Neuronal stem cell (in vitro differentiated cells): ENCODE measurements at regions not wholly inside any gene's neighbourhood (a gene's known extent, or its start where the extent isn't known, plus 50 kb on each side); places are given as distances from the start of the nearest gene placed in this dataset.

Experiments
- DNase-seq: peaks from one replicate; pipeline ENCODE4 v3.0.0-alpha.2; 2013; ENCODE audit warnings: low spot score
- H2AFZ ChIP-seq: one replicate; pipeline ENCODE4 v1.6.1; 2013; ENCODE audit warnings: mild to moderate bottlenecking, low read length, inconsistent platforms
- H2AK5ac ChIP-seq: 2 replicates; pipeline ENCODE4 v1.6.1; 2013; ENCODE audit warnings: low read depth, mild to moderate bottlenecking, inconsistent platforms, low read length, moderate library complexity, mixed read lengths
- H2BK120ac ChIP-seq: 2 replicates; pipeline ENCODE4 v1.6.1; 2013; ENCODE audit warnings: low read depth, mild to moderate bottlenecking, inconsistent platforms, low read length, moderate library complexity, mixed read lengths
- H2BK12ac ChIP-seq: one replicate; pipeline ENCODE4 v1.6.1; 2013; ENCODE audit warnings: low read length, inconsistent platforms
- H2BK15ac ChIP-seq: 2 replicates; pipeline ENCODE4 v1.6.1; 2013; ENCODE audit warnings: mild to moderate bottlenecking, low read length, inconsistent platforms, mixed read lengths
- H2BK5ac ChIP-seq: one replicate; pipeline ENCODE4 v1.6.1; 2013; ENCODE audit warnings: inconsistent platforms, mild to moderate bottlenecking, low read length, moderate library complexity
- H3K14ac ChIP-seq: one replicate; pipeline ENCODE4 v1.6.1; 2013; ENCODE audit warnings: low read length, inconsistent platforms
- H3K18ac ChIP-seq: 2 replicates; pipeline ENCODE4 v1.6.1; 2013; ENCODE audit warnings: low read length, inconsistent platforms
- H3K23ac ChIP-seq: 2 replicates; pipeline ENCODE4 v1.6.1; 2013; ENCODE audit warnings: low read depth, mild to moderate bottlenecking, mixed read lengths, low read length, inconsistent platforms; ENCODE audit not compliant: poor library complexity
- H3K27ac ChIP-seq: replicated peaks from 3 replicates; pipeline ENCODE4 v1.5.1; 2013; ENCODE audit warnings: low read length, inconsistent platforms
- H3K27me3 ChIP-seq, 3 experiments: 2 replicates each; pipeline ENCODE4 v1.6.1; 2013; ENCODE audit warnings: low read length in 3 of 3, mild to moderate bottlenecking in 2 of 3, inconsistent platforms in 1 of 3, low read depth in 1 of 3, mixed read lengths in 1 of 3, moderate library complexity in 1 of 3; ENCODE audit not compliant: control insufficient read depth in 3 of 3, insufficient read depth in 3 of 3
- H3K36me3 ChIP-seq, 2 donors: replicated peaks in 1 of 2; 2 replicates each; pipeline ENCODE4 v1.6.1; 2013; ENCODE audit warnings: low read length in 2 of 2; ENCODE audit not compliant: control insufficient read depth in 2 of 2, insufficient read depth in 2 of 2
- H3K4ac ChIP-seq: 2 replicates; pipeline ENCODE4 v1.6.1; 2013; ENCODE audit warnings: inconsistent platforms, mild to moderate bottlenecking, low read length, moderate library complexity
- H3K4me1 ChIP-seq, 2 donors: 1 replicate in 1 of 2; 2 replicates in 1 of 2; pipeline ENCODE4 v1.6.1; 2013; ENCODE audit warnings: low read length in 2 of 2, low read depth in 1 of 2; ENCODE audit not compliant: control insufficient read depth in 2 of 2, insufficient read depth in 1 of 2
- H3K4me2 ChIP-seq: one replicate; pipeline ENCODE4 v1.6.1; 2013; ENCODE audit warnings: mild to moderate bottlenecking, low read length, inconsistent platforms; ENCODE audit not compliant: insufficient read depth, poor library complexity, severe bottlenecking
- H3K4me3 ChIP-seq, 2 donors: 2 replicates each; pipeline ENCODE4 v1.5.1; 2013; ENCODE audit warnings: low read length in 2 of 2, mild to moderate bottlenecking in 2 of 2, inconsistent platforms in 1 of 2, moderate library complexity in 1 of 2
- H3K79me1 ChIP-seq: one replicate; pipeline ENCODE4 v1.6.1; 2013; ENCODE audit warnings: low read depth, mild to moderate bottlenecking, inconsistent platforms, low read length, moderate library complexity
- H3K9ac ChIP-seq: one replicate; pipeline ENCODE4 v1.6.1; 2013; ENCODE audit warnings: mild to moderate bottlenecking, low read depth, low read length, inconsistent platforms; ENCODE audit not compliant: poor library complexity
- H3K9me3 ChIP-seq, 2 donors: replicated peaks in 1 of 2; 2 replicates each; pipeline versions ENCODE3 to v1.6.1; 2013; ENCODE audit warnings: low read length in 2 of 2, mild to moderate bottlenecking in 2 of 2, inconsistent platforms in 1 of 2, low read depth in 1 of 2, mixed read lengths in 1 of 2, moderate library complexity in 1 of 2; ENCODE audit not compliant: control insufficient read depth in 2 of 2, insufficient read depth in 1 of 2
- H4K8ac ChIP-seq: one replicate; pipeline ENCODE4 v1.6.1; 2013; ENCODE audit warnings: low read depth, mild to moderate bottlenecking, inconsistent platforms, low read length, moderate library complexity
- H4K91ac ChIP-seq: one replicate; pipeline ENCODE4 v1.6.1; 2013; ENCODE audit warnings: low read length, low read depth, mild to moderate bottlenecking, inconsistent platforms; ENCODE audit not compliant: poor library complexity
- WGBS, 2 donors: extraction: QIAGEN DNeasy Blood & Tissue Kit; methylation state at CpG; one replicate each; pipeline ENCODE4 v1.1.7; 2013; ENCODE audit warnings: missing lambda C conversion rate in 2 of 2, mixed read lengths in 1 of 2; ENCODE audit not compliant: insufficient read length in 2 of 2, insufficient replicate concordance in 1 of 2; ENCODE audit errors: extremely low coverage in 2 of 2; 5-methylcytosine and 5-hydroxymethylcytosine counted together

DNA sequence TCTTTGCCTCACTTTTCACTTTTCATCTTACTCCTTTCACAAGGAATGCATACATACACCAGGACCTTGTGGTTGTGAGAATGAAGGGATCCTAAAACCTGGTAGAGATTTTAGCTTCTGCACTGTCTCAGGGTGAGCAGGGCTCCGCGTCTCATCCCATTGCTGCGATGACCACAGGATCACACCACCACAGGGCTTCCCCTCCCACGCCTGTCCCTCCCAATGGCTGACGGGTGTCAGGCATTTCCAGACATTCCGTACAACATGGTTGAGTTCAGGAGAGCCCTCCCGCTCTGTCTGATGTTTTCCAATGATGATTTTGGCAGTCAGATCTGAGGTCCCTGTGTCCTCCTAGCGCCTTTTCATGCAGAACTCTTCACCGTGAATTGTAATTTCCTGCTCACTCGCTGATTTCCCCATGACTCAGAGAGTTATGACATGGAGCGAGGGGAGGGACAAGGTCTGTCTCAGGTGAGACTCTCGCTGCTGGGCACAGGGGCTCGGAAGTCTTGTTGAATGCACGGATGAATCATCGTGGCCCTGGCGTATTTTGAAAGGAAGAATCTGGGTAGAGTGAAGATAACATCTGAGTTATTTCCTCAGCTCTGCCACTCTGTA lies 102.8 kb downstream of the TEX29 start:
- H3K27me3 ChIP-seq = peaks cover 0 to 19% (median 0%) of the 10 kb centered on the region in 3 experiments
- no peak overlapping the region for H2BK15ac ChIP-seq
- no peak overlapping the region for H3K9ac ChIP-seq
- H3K23ac ChIP-seq = no peak overlapping the region
- DNase-seq = no peak
- peaks cover 0 to 2% of the 10 kb centered on the region in 2 donors for H3K4me1 ChIP-seq
- no peak overlapping the region for H3K18ac ChIP-seq
- H3K79me1 ChIP-seq = no peaks in the 10 kb centered on the region
- no peak overlapping the region for H4K8ac ChIP-seq
- no peak overlapping the region for H3K27ac ChIP-seq
- H2BK120ac ChIP-seq = no peak overlapping the region
- H2BK12ac ChIP-seq = no peak overlapping the region
- H3K9me3 ChIP-seq = no peaks in the 10 kb centered on the region
- no CpG with 5 or more reads among the region's 16 CpGs for WGBS, 2 donors
- H3K14ac ChIP-seq = no peak overlapping the region
- no peak overlapping the region for H2AK5ac ChIP-seq
- H2BK5ac ChIP-seq = no peak overlapping the region
- no peak overlapping the region for H4K91ac ChIP-seq
- no peaks in the 10 kb centered on the region for H3K36me3 ChIP-seq
- no peak overlapping the region for H3K4ac ChIP-seq
- no peak overlapping the region for H3K4me3 ChIP-seq
- H2AFZ ChIP-seq = no peak overlapping the region
- H3K4me2 ChIP-seq = no peak overlapping the region

DNA sequence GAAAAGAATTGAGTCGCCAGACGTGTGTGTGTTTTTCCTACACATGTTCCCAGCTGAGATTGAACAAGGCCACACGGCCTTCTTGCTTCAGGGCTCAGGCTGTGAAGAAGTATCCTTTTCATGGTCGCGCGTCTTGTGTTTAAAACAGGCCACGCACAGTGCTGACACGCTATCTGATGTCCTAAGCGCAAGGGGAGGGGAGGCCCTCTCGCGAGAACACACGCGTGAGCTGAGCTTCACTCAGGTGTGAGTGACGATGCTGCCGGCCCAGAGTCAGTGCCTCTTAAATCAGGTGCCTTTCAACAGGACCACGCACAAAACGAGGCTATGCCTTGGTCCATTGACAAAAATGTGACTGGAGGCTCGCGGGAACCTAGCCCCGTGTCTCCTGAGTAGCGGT lies 103.7 kb downstream of the TEX29 start:
- H3K27ac ChIP-seq = no peak overlapping the region
- H2BK120ac ChIP-seq = no peak overlapping the region
- peaks cover 0 to 17% (median 0%) of the 10 kb centered on the region in 3 experiments for H3K27me3 ChIP-seq
- no peaks in the 10 kb centered on the region for H3K9me3 ChIP-seq
- H3K18ac ChIP-seq = peak overlapping the region; percentile 3
- H3K9ac ChIP-seq = no peak overlapping the region
- no peaks in the 10 kb centered on the region for H3K36me3 ChIP-seq
- H3K4me2 ChIP-seq = no peak overlapping the region
- no peak for DNase-seq
- no peak overlapping the region for H2BK15ac ChIP-seq
- no peaks in the 10 kb centered on the region for H3K79me1 ChIP-seq
- peak overlapping the region; percentile 3 for H2AK5ac ChIP-seq
- H2BK5ac ChIP-seq = peak overlapping the region; percentile 10
- no peak overlapping the region for H4K91ac ChIP-seq
- H2AFZ ChIP-seq = no peak overlapping the region
- no peak overlapping the region for H2BK12ac ChIP-seq
- no CpG with 5 or more reads among the region's 21 CpGs for WGBS, 2 donors
- no peak overlapping the region for H4K8ac ChIP-seq
- H3K4me1 ChIP-seq = peaks cover 0 to 2% of the 10 kb centered on the region in 2 donors
- H3K23ac ChIP-seq = no peak overlapping the region
- no peak overlapping the region for H3K14ac ChIP-seq
- H3K4ac ChIP-seq = no peak overlapping the region
- no peak overlapping the region for H3K4me3 ChIP-seq

DNA sequence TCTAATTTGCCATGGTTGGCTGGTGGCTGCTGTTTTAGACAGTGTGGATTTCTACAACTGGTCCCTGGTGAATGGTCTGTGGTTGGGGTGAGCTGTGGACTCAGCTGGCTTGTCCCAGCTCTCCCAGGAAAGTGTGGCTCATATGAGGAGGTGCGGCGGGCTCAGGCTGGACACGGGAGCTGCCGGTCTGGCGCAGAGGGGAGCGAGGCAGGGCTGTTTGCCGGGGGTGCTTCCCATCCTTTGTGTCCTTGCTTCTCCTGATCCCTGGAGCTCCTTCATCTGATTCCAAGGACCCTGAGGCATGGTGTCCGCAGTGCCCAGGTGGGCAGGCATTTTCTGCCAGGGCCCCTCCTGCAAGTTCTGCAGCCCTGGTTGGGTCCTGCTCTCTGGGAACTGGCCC lies 104.9 kb downstream of the TEX29 start:
- Histone ChIP-seq H3K36me3 (no peaks in the 10 kb centered on the region), H3K9me3 (no peaks in the 10 kb centered on the region), H3K14ac (no peak overlapping the region), H4K8ac (no peak overlapping the region), H3K4me3 (no peak overlapping the region), H3K18ac (no peak overlapping the region), H3K4ac (no peak overlapping the region), H2BK12ac (no peak overlapping the region), H3K9ac (no peak overlapping the region), H2BK5ac (no peak overlapping the region), H3K4me1 (peaks cover 0 to 2% of the 10 kb centered on the region in 2 donors), H3K4me2 (no peak overlapping the region), H4K91ac (no peak overlapping the region), H2BK15ac (no peak overlapping the region), H2BK120ac (no peak overlapping the region), H3K27me3 (peaks cover 0 to 8% (median 0%) of the 10 kb centered on the region in 3 experiments), H3K27ac (no peak overlapping the region), H3K23ac (no peak overlapping the region), H2AK5ac (peak overlapping the region; percentile 18), H2AFZ (no peak overlapping the region), H3K79me1 (no peaks in the 10 kb centered on the region)
- DNase-seq = no peak
- WGBS, 2 donors = no CpG with 5 or more reads among the region's 8 CpGs

DNA sequence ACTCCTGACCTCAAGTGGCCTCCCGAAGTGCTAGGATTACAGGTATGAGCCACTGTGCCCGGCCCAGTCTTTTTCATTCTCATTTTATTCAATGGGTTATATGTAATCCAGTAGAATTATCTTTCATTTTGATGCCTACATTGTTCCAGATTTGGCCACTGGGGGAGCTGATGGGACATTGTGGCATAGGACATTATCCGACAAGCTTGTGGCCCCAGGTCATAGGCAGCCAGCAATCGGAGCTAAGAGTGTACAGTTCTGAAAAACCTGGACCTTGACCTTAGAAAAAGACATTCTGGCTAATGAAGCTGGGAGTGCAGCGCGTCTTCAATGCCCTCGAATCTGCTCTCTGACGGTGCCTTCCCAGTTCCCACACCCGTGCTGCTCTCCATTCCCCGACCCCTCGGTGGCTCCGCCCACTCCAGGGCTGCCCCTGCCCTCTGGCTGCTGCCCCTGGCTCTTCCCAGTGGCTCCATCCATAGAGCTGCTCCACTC lies 108.7 kb downstream of the TEX29 start:
- Histone ChIP-seq H3K4me3 (peak overlapping the region in 1 of 2 donors; percentile 45), H2BK120ac (no peak overlapping the region), H3K27me3 (peaks cover 0 to 10% (median 0%) of the 10 kb centered on the region in 3 experiments), H3K36me3 (no peaks in the 10 kb centered on the region), H4K91ac (no peak overlapping the region), H3K9ac (no peak overlapping the region), H3K9me3 (no peaks in the 10 kb centered on the region), H3K79me1 (no peaks in the 10 kb centered on the region), H2BK5ac (no peak overlapping the region), H3K4me2 (peak overlapping the region; percentile 28), H2AFZ (peak overlapping the region; percentile 44), H2BK15ac (no peak overlapping the region), H2BK12ac (no peak overlapping the region), H3K14ac (no peak overlapping the region), H3K18ac (no peak overlapping the region), H3K27ac (no peak overlapping the region), H3K23ac (no peak overlapping the region), H3K4ac (no peak overlapping the region), H2AK5ac (no peak overlapping the region), H4K8ac (no peak overlapping the region), H3K4me1 (peaks cover 0 to 5% of the 10 kb centered on the region in 2 donors)
- no CpG with 5 or more reads among the region's 12 CpGs for WGBS, 2 donors
- DNase-seq = peak; percentile 37
